Mesothelial cell of epicardium (in vitro differentiated cells): ENCODE measurements at regions not wholly inside any gene's neighbourhood (a gene's known extent, or its start where the extent isn't known, plus 50 kb on each side); places are given as distances from the start of the nearest gene placed in this dataset.

Source experiments
- DNase-seq, 2 experiments: peaks; one replicate each; pipeline ENCODE4 v3.0.0; 2021; ENCODE audit warnings: low spot score in 2 of 2; ENCODE audit not compliant: unreplicated experiment in 2 of 2
- H3K27ac Mint-ChIP-seq: 2 replicates; pipeline ENCODE4 v1.8.0; 2021; ENCODE audit warnings: mixed read lengths
- H3K27me3 Mint-ChIP-seq: 2 replicates; pipeline ENCODE4 v1.8.0; 2021; ENCODE audit warnings: low read depth, mixed read lengths
- H3K36me3 Mint-ChIP-seq: 2 replicates; pipeline ENCODE4 v1.8.0; 2021; ENCODE audit warnings: mixed read lengths
- H3K4me1 Mint-ChIP-seq: 2 replicates; pipeline ENCODE4 v1.8.0; 2021; ENCODE audit warnings: mixed read lengths
- H3K4me3 Mint-ChIP-seq: 2 replicates; pipeline ENCODE4 v1.8.0; 2021; ENCODE audit warnings: mild to moderate bottlenecking, moderate library complexity, mixed read lengths
- H3K9me3 Mint-ChIP-seq: 2 replicates; pipeline ENCODE4 v1.8.0; 2021; ENCODE audit warnings: mixed read lengths
- CTCF ChIP-seq: fragments of 200-600 bp; sonication (generic); IDR thresholded peaks from one replicate; pipeline ENCODE4 v1.5.0; 2021; ENCODE audit warnings: antibody characterized with exemption; ENCODE audit not compliant: unreplicated experiment

- Mint-ChIP-seq H3K36me3 (no peaks in the 10 kb centered on the region), H3K27me3 (no peaks in the 10 kb centered on the region), H3K4me3 (no peak overlapping the region), H3K9me3 (peaks cover 54% of the 10 kb centered on the region), H3K4me1 (no peaks in the 10 kb centered on the region), H3K27ac (no peak overlapping the region)
- no peak for TF ChIP-seq CTCF
- no peak for DNase-seq
Measured at GRCh38 chr15:46131876-46132275, 497.0 kb downstream of the SQOR start.

- Mint-ChIP-seq H3K36me3 (no peaks in the 10 kb centered on the region), H3K27me3 (no peaks in the 10 kb centered on the region), H3K27ac (no peak overlapping the region), H3K9me3 (peaks cover 22% of the 10 kb centered on the region), H3K4me3 (no peak overlapping the region), H3K4me1 (no peaks in the 10 kb centered on the region)
- TF ChIP-seq CTCF, result no peak
- DNase-seq, result no peak
Measured at GRCh38 chr15:46137443-46137842, 502.6 kb downstream of the SQOR start.

GRCh38 chr15:46146002-46146401, 511.2 kb downstream of the SQOR start:
- no peak for DNase-seq
- Mint-ChIP-seq H3K36me3 (no peaks in the 10 kb centered on the region), H3K27ac (no peak overlapping the region), H3K4me1 (no peaks in the 10 kb centered on the region), H3K27me3 (peaks cover 8% of the 10 kb centered on the region), H3K4me3 (no peak overlapping the region), H3K9me3 (peaks cover 9% of the 10 kb centered on the region)
- TF ChIP-seq CTCF, result no peak

DNA sequence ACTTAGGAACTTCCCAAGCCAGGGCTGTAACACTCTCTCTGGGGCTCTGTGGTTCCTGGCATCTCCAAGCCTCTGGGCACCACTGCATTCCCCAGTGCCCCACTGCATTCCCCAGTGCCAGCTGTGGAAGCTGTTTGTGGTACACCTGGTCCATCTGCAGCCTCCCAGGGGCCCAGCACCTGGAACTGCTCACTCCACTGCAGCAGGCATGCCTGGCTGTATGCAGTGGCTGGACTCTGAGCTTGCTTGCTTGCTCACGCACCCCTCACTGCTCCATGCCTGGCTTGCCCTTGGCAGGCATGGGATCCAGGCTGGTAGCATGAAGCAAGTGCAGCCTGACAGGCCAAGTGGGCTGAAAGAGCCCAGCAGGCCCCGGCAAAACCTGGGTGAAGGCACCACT, 512.1 kb downstream of the SQOR start:
- Mint-ChIP-seq H3K4me3 (no peak overlapping the region), H3K4me1 (no peaks in the 10 kb centered on the region), H3K9me3 (peaks cover 9% of the 10 kb centered on the region), H3K27ac (no peak overlapping the region), H3K27me3 (peaks cover 12% of the 10 kb centered on the region), H3K36me3 (no peaks in the 10 kb centered on the region)
- no peak for TF ChIP-seq CTCF
- DNase-seq, result no peak

- no peak for DNase-seq
- TF ChIP-seq CTCF, result no peak
- no peaks in the 10 kb centered on the region for H3K36me3 Mint-ChIP-seq
- no peaks in the 10 kb centered on the region for H3K4me1 Mint-ChIP-seq
- no peaks in the 10 kb centered on the region for H3K9me3 Mint-ChIP-seq
- no peak overlapping the region for H3K4me3 Mint-ChIP-seq
- H3K27ac Mint-ChIP-seq, result no peak overlapping the region
- H3K27me3 Mint-ChIP-seq, result peaks cover 32% of the 10 kb centered on the region
Measured at GRCh38 chr15:46151786-46152185, 517.0 kb downstream of the SQOR start.

DNA sequence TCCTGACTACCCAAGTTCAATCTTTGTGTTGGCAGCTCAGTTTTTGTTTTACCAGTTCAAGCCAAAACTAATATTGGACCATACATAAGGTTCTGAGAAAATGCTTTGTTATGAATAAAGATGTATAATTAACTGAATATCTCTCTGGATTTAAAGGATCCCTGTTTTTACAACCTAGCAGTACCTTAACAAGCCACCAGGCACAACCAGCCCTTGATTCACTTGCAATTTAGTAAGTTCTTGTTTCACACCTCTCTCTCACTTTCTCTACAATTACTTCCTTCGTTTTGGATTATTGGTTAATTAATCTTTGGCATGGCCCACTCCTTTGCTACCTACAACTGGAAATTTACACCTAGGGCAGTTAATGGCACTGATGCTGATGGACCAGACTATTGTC, 531.9 kb downstream of the SQOR start:
- Mint-ChIP-seq H3K9me3 (peaks cover 43% of the 10 kb centered on the region), H3K4me1 (no peaks in the 10 kb centered on the region), H3K36me3 (no peaks in the 10 kb centered on the region), H3K4me3 (no peak overlapping the region), H3K27me3 (no peaks in the 10 kb centered on the region), H3K27ac (no peak overlapping the region)
- peak; percentile 29 for TF ChIP-seq CTCF
- DNase-seq, result no peak
